BJ (cell line): ENCODE measurements at regions not wholly inside any gene's neighbourhood (a gene's known extent, or its start where the extent isn't known, plus 50 kb on each side); places are given as distances from the start of the nearest gene placed in this dataset.

Source experiments
- CTCF ChIA-PET: fragments of 350-600 bp; formaldehyde crosslinking; extraction: SDS; loops from one replicate; lab custom pipeline; 2021; ENCODE audit warnings: antibody characterized with exemption, inconsistent platforms; lab: Yijun Ruan, JAX
- POLR2A ChIA-PET: fragments of 300-600 bp; sonication (Branson Sonifier 250); formaldehyde crosslinking; extraction: SDS; loops from one replicate; lab custom pipeline; 2021; ENCODE audit warnings: antibody characterized with exemption; lab: Charles Lee
- DNase-seq: peaks from one replicate; pipeline ENCODE4 v3.0.0-alpha.2; 2011; ENCODE audit warnings: low read depth
- H3K27me3 ChIP-seq: 2 replicates; pipeline ENCODE4 v1.6.0; 2011; ENCODE audit warnings: low read length; ENCODE audit not compliant: control insufficient read depth, insufficient read depth
- H3K36me3 ChIP-seq: 2 replicates; pipeline ENCODE4 v1.5.1; 2011; ENCODE audit warnings: low read length; ENCODE audit not compliant: control insufficient read depth, insufficient read depth
- H3K4me3 ChIP-seq: 2 replicates; pipeline ENCODE4 v1.5.1; 2011; ENCODE audit warnings: low read depth, mild to moderate bottlenecking, control low read depth, low read length
- CTCF ChIP-seq: IDR thresholded peaks from 2 replicates; pipeline ENCODE4 v1.5.1; 2011; ENCODE audit warnings: low read depth, mild to moderate bottlenecking, control low read depth, inconsistent platforms, low read length, moderate library complexity; ENCODE audit not compliant: insufficient read depth

- H3K4me3 ChIP-seq: no peak overlapping the region
- H3K36me3 ChIP-seq: no peaks in the 10 kb centered on the region
- H3K27me3 ChIP-seq: no peaks in the 10 kb centered on the region
- DNase-seq: no peak
- ChIA-PET CTCF (interaction anchor here (0.6 to 3.0 kb wide), 3 partner anchors 10 to 11 kb away, joined by 3 to 15 read pairs (median 3); no protein-coding TSS in a partner anchor), POLR2A (no interaction called here)
- TF ChIP-seq CTCF: no peak
Measured at GRCh38 chr3:66812136-66812535, 186.0 kb upstream of the KBTBD8 start.

GRCh38 chr3:66812741-66813140 is 185.4 kb upstream of the KBTBD8 start:
- ChIA-PET CTCF (interaction anchor here (0.6 to 1.6 kb wide), 2 partner anchors 9 to 12 kb away, joined by 3 read pairs; no protein-coding TSS in a partner anchor), POLR2A (no interaction called here)
- no peaks in the 10 kb centered on the region; the same call in 1 of the 2 replicates for H3K27me3 ChIP-seq
- DNase-seq: no peak
- H3K36me3 ChIP-seq: no peaks in the 10 kb centered on the region
- TF ChIP-seq CTCF: no peak
- no peak overlapping the region for H3K4me3 ChIP-seq

DNA sequence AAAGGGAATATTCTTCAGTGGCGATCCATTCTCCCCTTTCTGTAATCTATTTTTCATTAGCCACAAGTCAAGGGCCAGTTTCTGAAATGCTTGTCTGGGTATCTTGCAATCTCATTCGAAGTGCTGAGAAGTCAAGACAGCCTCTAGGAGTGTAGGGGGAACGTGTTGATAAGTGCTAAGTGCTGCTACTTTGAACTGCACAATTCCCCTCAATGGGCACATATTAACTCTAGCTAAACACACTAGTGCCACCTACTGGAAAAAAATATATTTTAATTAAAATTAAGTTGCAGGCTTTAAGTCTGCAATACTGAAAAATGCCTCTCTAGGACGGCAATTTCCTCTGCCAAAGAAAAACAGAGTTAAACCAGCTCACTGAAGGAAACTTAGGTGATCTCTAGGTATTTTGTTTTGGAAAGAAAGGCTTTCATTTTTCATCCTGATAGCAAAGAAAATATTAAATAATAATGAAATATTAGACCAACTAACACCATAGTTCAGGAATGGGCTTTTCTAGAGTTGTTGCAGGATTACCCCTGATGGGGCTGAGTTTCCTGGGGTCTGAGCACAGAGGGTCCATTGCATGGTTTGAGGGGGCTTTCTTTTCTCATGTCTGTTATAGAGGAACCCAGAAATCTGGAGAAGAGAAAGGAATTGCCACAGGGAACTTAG is 181.9 kb upstream of the KBTBD8 start:
- no peak for DNase-seq

DNA sequence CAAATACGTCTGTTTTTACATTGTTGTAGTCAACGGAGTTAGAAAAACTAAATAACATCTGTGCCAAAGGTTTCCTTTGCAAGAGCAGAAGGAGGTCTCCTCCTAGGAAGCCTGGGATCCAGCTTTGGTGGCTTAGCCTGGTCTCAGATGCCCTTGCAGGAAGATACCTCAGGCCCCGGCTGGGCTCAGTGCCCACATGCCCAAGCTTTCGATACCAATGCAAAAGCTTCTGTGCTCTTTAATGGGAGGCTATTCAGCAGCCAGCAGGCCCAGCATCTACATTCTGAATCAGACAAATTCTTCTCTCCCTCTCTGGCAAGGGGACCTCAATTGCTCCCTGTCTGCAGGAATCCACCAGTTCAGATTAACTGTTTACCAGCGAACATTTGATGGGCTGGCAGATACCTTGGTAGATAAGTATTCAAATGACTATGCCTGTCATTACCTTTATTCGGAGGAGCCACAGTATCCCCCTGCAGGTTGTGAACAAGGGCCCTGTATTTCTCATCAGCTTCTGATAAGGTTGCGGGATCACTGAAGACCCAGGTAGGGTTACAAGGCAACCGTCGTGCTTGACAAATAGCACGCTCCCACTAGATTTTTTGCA is 180.1 kb upstream of the KBTBD8 start:
- ChIA-PET POLR2A (no interaction called here), CTCF (interaction anchor here (0.7 to 4.8 kb wide), 9 partner anchors 22 to 564 kb away, joined by 3 to 38 read pairs (median 4); no protein-coding TSS in a partner anchor)
- no peaks in the 10 kb centered on the region for H3K36me3 ChIP-seq

More for the DNA sequence above, 181.9 kb upstream of the KBTBD8 start:
- Histone ChIP-seq H3K4me3 (no peak overlapping the region), H3K36me3 (no peaks in the 10 kb centered on the region), H3K27me3 (peaks cover 2% of the 10 kb centered on the region)
- ChIA-PET POLR2A (no interaction called here), CTCF (interaction anchor here (0.8 to 4.8 kb wide), 23 partner anchors 9 to 562 kb away, joined by 3 to 38 read pairs (median 4); no protein-coding TSS in a partner anchor)
- peak; percentile 43 for TF ChIP-seq CTCF

More for the DNA sequence above, 180.1 kb upstream of the KBTBD8 start:
- no peak for TF ChIP-seq CTCF
- H3K27me3 ChIP-seq: peaks cover 2% of the 10 kb centered on the region
- H3K4me3 ChIP-seq: no peak overlapping the region
- DNase-seq: no peak
